ENCODE measurements at regions not wholly inside any gene's neighbourhood (a gene's known extent, or its start where the extent isn't known, plus 50 kb on each side); places are given as distances from the start of the nearest gene placed in this dataset.

GRCh38 chr4:71209161-71209560 is 129.7 kb upstream of the SLC4A4 start:
- TF ChIP-seq CTCF (IDR thresholded peaks at IDR 0.05; ENCODE audit: extremely low read depth in 1 of 2, insufficient read depth in 1 of 2, low read depth in 1 of 2, low read length in 2 of 2) (no peak), POLR2AphosphoS5 (IDR thresholded peaks at IDR 0.05; ENCODE audit: insufficient read depth, low read depth, low read length) (no peak)
- CTCF ChIA-PET, result no interaction called here
- no peaks in the 10 kb centered on the region for H4K20me1 ChIP-seq (replicated peaks; ENCODE audit: control insufficient read depth, extremely low read depth, insufficient read depth, low read length)
- H3K9ac ChIP-seq (replicated peaks; ENCODE audit: extremely low read depth, insufficient read depth, low read length), result no peak overlapping the region
- H3K9me3 ChIP-seq (replicated peaks; ENCODE audit: control insufficient read depth, insufficient read depth, low read length), result no peaks in the 10 kb centered on the region
- H3K4me1 ChIP-seq (ENCODE audit: control insufficient read depth, extremely low read depth, insufficient read depth, low read length), result no peaks in the 10 kb centered on the region
- no peaks in the 10 kb centered on the region for H3K27me3 ChIP-seq (ENCODE audit: control insufficient read depth in 2 of 2, insufficient read depth in 2 of 2, low read length in 2 of 2)
- H3K36me3 ChIP-seq (ENCODE audit: control insufficient read depth in 2 of 2, extremely low read depth in 1 of 2, insufficient read depth in 2 of 2, low read length in 2 of 2), result no peaks in the 10 kb centered on the region
- H2AFZ ChIP-seq (ENCODE audit: low read depth, low read length), result no peak overlapping the region
- H3K79me2 ChIP-seq (ENCODE audit: control insufficient read depth, insufficient read depth, low read length), result no peaks in the 10 kb centered on the region
- POLR2A ChIA-PET, result no interaction called here
- dilution Hi-C loops (cut with MboI; ENCODE audit: extremely low pct_ligation_motif_present, low sequenced_read_pairs), result no loop called here
- BruUV-seq (replicated peaks), result no TSS peak
- intact Hi-C loops (cut with micrococcal nuclease), result no loop called here
- H3K4me2 ChIP-seq (ENCODE audit: insufficient read depth, low read length), result no peak overlapping the region
- no peak overlapping the region for H3K27ac ChIP-seq (ENCODE audit: insufficient read depth, low read depth, low read length)
- H3K4me3 ChIP-seq (replicated peaks in 1 of 3; ENCODE audit: insufficient read depth in 1 of 3, low read depth in 1 of 3, low read length in 3 of 3), result no peak overlapping the region
- no peaks in the 10 kb centered on the region for H3K9me1 ChIP-seq (replicated peaks; ENCODE audit: control insufficient read depth, extremely low read depth, insufficient read depth, low read length)
- FAIRE-seq (no peak), DNase-seq (ENCODE audit: low read depth, low spot score) (no peak)

GRCh38 chr4:71210823-71211222 is 128.0 kb upstream of the SLC4A4 start:
- no peak for FAIRE-seq
- H3K4me2 ChIP-seq (ENCODE audit: insufficient read depth, low read length), result no peak overlapping the region

More at GRCh38 chr4:71210823-71211222, 128.0 kb upstream of the SLC4A4 start:
- H3K4me3 ChIP-seq (replicated peaks in 1 of 3; ENCODE audit: insufficient read depth in 1 of 3, low read depth in 1 of 3, low read length in 3 of 3), result no peak overlapping the region
- H3K4me1 ChIP-seq (ENCODE audit: control insufficient read depth, extremely low read depth, insufficient read depth, low read length), result no peaks in the 10 kb centered on the region
- no peak for DNase-seq (ENCODE audit: low read depth, low spot score)
- no peaks in the 10 kb centered on the region for H3K36me3 ChIP-seq (ENCODE audit: control insufficient read depth in 2 of 2, extremely low read depth in 1 of 2, insufficient read depth in 2 of 2, low read length in 2 of 2)
- H3K9me3 ChIP-seq (replicated peaks; ENCODE audit: control insufficient read depth, insufficient read depth, low read length), result no peaks in the 10 kb centered on the region
- H3K9me1 ChIP-seq (replicated peaks; ENCODE audit: control insufficient read depth, extremely low read depth, insufficient read depth, low read length), result no peaks in the 10 kb centered on the region
- H4K20me1 ChIP-seq (replicated peaks; ENCODE audit: control insufficient read depth, extremely low read depth, insufficient read depth, low read length), result no peaks in the 10 kb centered on the region
- no peak overlapping the region for H3K9ac ChIP-seq (replicated peaks; ENCODE audit: extremely low read depth, insufficient read depth, low read length)
- no peak overlapping the region for H2AFZ ChIP-seq (ENCODE audit: low read depth, low read length)
- TF ChIP-seq FOS (IDR thresholded peaks at IDR 0.05; ENCODE audit: borderline replicate concordance, insufficient read depth, low read length) (no peak), CTCF (IDR thresholded peaks at IDR 0.05; ENCODE audit: extremely low read depth in 1 of 2, insufficient read depth in 1 of 2, low read depth in 1 of 2, low read length in 2 of 2) (no peak), MAX (IDR thresholded peaks at IDR 0.05; ENCODE audit: insufficient read depth, insufficient read length) (no peak), POLR2A (IDR thresholded peaks at IDR 0.05; ENCODE audit: low read depth, low read length) (no peak), MYC (IDR thresholded peaks at IDR 0.05; ENCODE audit: low read depth, low read length) (no peak), JUN (IDR thresholded peaks at IDR 0.05; ENCODE audit: borderline replicate concordance, insufficient read depth, insufficient read length, low read depth) (no peak), POLR2AphosphoS5 (IDR thresholded peaks at IDR 0.05; ENCODE audit: insufficient read depth, low read depth, low read length) (no peak), EZH2 (IDR thresholded peaks at IDR 0.05; ENCODE audit: borderline replicate concordance, low read depth, low read length, severe bottlenecking) (no peak), GATA2 (IDR thresholded peaks at IDR 0.05; ENCODE audit: insufficient read depth, insufficient read length, low read depth, low read length) (no peak)
- H3K27me3 ChIP-seq (ENCODE audit: control insufficient read depth in 2 of 2, insufficient read depth in 2 of 2, low read length in 2 of 2), result no peaks in the 10 kb centered on the region
- CTCF ChIA-PET, result interaction anchor here (1.5 kb wide), 1 partner anchor 19 kb away, joined by 3 read pairs; no protein-coding TSS in a partner anchor
- no peak overlapping the region for H3K27ac ChIP-seq (ENCODE audit: insufficient read depth, low read depth, low read length)
- no peaks in the 10 kb centered on the region for H3K79me2 ChIP-seq (ENCODE audit: control insufficient read depth, insufficient read depth, low read length)
- intact Hi-C loops (cut with micrococcal nuclease), result no loop called here
- dilution Hi-C loops (cut with MboI; ENCODE audit: extremely low pct_ligation_motif_present, low sequenced_read_pairs), result no loop called here
- POLR2A ChIA-PET, result no interaction called here
- no TSS peak for BruUV-seq (replicated peaks)

Measured in endothelial cell of umbilical vein (primary cell).